EH (cell line): ENCODE measurements at regions not wholly inside any gene's neighbourhood (a gene's known extent, or its start where the extent isn't known, plus 50 kb on each side); places are given as distances from the start of the nearest gene placed in this dataset.

Source experiments
- DNase-seq: peaks from one replicate; pipeline ENCODE4 v3.0.0-alpha.2; 2015; ENCODE audit warnings: low read depth

DNA sequence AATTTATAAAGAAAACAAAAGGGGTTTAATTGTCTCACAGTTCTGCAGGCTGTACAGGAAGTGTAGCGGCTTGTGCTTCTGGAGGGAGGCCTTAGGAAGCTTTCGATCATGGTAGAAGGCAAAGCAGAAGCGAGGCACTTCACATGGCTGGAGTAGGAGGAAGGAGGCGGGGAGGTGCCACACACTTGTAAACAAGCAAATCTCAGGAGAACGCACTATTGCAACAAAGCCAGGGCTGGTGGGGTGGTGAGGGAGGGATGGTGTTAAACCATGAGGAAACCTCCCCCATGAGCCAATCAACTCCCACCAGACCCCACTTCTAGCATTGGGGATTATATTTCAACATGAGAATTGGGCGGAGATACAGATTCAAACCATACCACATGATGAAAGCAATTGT, 1116.3 kb downstream of the FAT4 start:
- DNase-seq: no peak

DNA sequence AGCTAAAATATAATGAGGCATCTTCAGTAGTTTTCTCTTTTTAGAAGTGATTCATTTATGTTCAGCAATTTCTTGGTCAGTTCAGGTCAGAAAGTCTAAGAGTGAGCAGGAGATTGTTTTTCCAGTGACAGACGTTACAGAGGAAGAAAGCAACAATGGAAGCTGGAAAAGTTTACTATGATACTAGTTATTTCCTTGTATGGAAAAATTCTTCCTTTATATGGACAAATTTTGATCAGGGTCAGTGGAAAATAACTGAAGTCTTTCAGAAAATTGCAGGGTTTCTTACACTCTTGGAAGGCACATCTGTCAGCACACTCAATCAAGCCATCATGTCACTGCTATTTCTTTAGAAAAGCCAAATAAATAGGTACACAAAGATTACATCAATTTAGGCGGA, 1120.7 kb downstream of the FAT4 start:
- no peak for DNase-seq

- no peak for DNase-seq
Measured at GRCh38 chr4:126440297-126440696, 1125.5 kb downstream of the FAT4 start.

GRCh38 chr4:126441173-126442035, 1126.6 kb downstream of the FAT4 start:
- no peak for DNase-seq

DNA sequence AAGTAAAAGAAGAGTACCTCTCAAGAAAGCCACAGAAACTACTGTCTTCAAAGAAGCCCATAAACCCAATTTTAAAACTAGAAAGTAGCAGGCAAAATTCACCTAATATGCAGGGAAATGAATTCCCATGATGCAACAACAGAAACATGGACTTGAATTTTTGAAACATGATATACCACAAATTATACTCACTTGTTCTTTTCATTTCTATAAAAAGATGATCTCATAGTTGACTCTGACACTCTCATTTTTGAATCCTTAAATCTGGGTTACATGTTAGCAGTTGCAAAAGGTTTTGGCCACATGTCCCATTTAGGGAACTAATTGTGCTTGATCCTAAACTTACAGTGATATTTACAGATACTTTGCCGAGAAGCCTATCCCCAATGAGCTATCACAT, 1130.8 kb downstream of the FAT4 start:
- no peak for DNase-seq

GRCh38 chr4:126446917-126447316, 1132.2 kb downstream of the FAT4 start:
- DNase-seq: no peak

DNA sequence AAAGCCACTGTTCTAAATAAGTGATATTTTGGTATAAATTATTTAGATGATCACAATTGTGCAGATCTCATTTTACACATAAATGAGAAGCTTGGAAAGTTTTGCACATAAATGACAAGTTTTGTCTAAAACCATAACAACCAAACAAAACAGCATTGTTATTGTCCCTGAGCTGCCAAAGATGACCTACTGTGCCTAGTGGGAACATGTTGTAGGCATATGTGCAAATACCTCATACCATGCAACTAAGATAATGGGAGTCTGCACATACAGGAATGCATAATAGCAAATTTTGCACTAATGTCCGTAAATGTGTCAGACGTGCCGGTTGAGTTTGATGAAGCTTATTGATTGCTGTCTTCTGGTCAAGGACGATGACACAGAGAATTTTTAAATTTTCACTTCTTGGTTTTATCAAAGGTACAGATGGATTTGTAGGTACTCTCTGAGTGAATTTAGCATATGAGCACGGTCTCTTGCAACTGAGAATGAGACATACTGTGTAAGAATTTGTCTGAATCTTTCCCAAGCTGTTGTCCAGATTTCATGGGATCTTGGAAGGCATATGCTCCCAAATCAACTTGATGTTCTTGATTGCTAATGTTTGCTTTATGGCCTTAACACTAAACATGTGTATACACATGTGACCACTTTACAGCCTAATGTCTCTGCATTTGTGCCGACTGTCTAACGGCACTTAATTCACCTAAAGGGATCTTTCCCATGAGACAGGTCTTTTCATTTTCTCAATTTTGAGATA, 1133.5 kb downstream of the FAT4 start:
- no peak for DNase-seq

GRCh38 chr4:126451237-126451873, 1136.6 kb downstream of the FAT4 start:
- peak; percentile 37 for DNase-seq

DNA sequence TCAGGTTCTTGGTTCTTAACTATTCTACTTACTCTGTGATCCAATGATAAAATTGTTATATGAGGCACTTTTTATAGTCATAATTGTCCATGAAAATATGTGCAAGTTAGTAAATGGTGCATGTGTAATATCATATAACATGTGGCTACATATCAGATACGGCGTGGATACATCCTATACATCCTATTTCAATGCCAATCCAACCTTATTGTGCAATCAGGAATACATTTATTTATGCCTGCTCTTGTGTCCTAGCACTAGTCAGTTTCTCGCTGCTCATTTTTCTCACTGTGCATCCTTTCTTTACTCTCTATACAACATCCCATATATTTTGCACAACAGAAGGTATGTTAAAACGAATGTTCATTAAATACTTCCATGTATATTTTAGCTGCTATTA, 1141.1 kb downstream of the FAT4 start:
- no peak for DNase-seq

DNA sequence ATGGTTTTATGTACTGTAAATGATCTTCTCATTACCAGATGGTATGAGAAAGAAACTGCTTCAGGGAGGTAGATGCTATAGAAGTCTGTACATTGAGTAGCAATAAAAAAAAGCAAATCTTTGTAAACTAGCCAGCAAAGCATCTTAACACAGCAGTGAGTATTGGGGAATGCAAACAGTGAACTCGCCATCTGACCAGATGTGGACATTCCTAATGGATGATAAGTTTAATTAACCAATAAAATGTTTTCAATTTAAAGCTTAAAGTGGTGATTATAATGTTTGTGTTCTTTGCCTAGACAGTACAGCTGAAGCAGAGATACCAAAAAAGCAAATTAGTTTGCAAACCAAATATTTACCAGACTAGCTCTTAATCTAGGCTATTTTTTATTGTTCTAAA, 1144.2 kb downstream of the FAT4 start:
- DNase-seq: peak; percentile 30

GRCh38 chr4:126465341-126465740, 1150.6 kb downstream of the FAT4 start:
- DNase-seq: no peak

GRCh38 chr4:126466848-126467247, 1152.1 kb downstream of the FAT4 start:
- DNase-seq: no peak

- DNase-seq: no peak
Measured at GRCh38 chr4:126468144-126468543, 1153.4 kb downstream of the FAT4 start.

DNA sequence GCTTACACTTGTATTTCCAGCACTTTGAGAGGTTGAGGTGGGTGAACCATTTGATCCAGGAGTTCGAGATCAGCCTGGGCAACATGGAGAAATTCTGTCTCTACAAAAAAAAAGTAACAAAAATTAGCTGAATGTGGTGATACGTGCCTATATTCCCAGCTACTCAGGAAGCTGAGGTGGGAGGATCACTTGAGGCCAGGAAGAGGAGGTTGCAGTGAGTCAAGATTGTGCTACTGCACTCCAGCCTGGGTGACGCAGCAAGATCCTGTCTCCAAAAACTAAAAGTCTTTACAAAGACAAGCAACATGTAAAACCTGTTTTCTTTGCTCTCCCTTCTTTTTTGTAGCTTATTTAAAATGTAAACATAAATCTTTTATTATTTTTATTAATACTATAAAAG, 1156.1 kb downstream of the FAT4 start:
- peak; percentile 9 for DNase-seq

GRCh38 chr4:126475730-126476129, 1157.0 kb upstream of the INTU start:
- no peak for DNase-seq

DNA sequence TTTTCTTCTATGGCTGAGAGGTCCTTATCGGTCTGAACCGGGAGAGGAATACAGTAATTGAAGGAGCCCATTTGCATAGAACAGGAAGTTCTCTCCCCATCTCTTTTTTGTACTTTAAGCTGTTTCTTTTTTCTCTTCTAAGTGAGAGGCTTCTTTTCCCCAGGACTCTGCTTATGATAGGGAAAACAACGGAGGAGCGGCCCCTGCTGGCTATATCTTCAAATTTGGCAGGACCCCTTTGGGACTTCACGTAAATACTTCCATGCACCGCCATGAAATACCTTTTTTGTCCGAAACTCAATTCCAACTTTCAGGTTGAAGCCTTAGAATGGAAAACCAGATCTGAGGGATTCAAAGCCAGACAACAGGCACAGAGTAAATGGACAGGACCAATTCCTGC, 1153.0 kb upstream of the INTU start:
- DNase-seq: no peak

DNA sequence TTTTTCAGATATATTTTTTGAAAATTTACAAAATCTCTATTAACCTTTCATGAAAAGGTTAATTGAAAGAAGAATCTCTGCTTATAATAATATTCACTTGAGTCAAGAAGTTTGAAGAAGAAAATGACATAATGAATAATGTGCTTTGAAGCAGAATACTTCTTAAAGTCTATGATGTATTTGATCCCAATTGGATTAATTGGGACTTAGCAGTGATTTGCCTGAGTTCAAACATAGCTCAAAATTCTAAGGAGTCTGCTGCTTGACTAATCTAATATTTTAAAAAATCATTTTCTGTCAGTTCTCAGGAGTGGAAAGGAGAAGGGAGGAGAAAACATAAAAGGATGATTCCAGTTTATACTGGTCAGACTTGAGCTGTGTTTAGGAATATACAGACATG, 1150.4 kb upstream of the INTU start:
- DNase-seq: no peak

- DNase-seq: no peak
Measured at GRCh38 chr4:126486377-126486776, 1146.4 kb upstream of the INTU start.

GRCh38 chr4:126489826-126490463, 1142.8 kb upstream of the INTU start:
- DNase-seq: no peak

GRCh38 chr4:126495163-126495752, 1137.5 kb upstream of the INTU start:
- no peak for DNase-seq

- no peak for DNase-seq
Measured at GRCh38 chr4:126512979-126513378, 1119.8 kb upstream of the INTU start.

GRCh38 chr4:126513596-126513995, 1119.2 kb upstream of the INTU start:
- DNase-seq: no peak
